Activated CD4-positive, alpha-beta T cell treated with anti-CD3 and anti-CD28 coated beads for 48 hours (primary cell): ENCODE measurements at regions not wholly inside any gene's neighbourhood (a gene's known extent, or its start where the extent isn't known, plus 50 kb on each side); places are given as distances from the start of the nearest gene placed in this dataset.
"Not testable (repeated sequence)": the region's sequence is repeated elsewhere in the genome, so short reads cannot be mapped to it uniquely, and the experiment has no call there.

Experiments
- DNase-seq: peaks from one replicate; pipeline ENCODE4 v3.0.0-alpha.2; 2020

- no peak for DNase-seq
These were observed 558.5 kb downstream of the RFC3 start for GRCh38 chr13:34376483-34376882.

GRCh38 chr13:34381228-34381627 lies 560.8 kb upstream of the NBEA start:
- no peak for DNase-seq

GRCh38 chr13:34383728-34384127 lies 558.3 kb upstream of the NBEA start:
- no peak for DNase-seq

- not testable (repeated sequence) for DNase-seq
These were observed 555.8 kb upstream of the NBEA start for GRCh38 chr13:34386229-34386628.

GRCh38 chr13:34391076-34391475 lies 551.0 kb upstream of the NBEA start:
- no peak for DNase-seq

- DNase-seq, result no peak
These were observed 540.4 kb upstream of the NBEA start for GRCh38 chr13:34401696-34402095.

GRCh38 chr13:34405410-34406181 lies 536.5 kb upstream of the NBEA start:
- no peak for DNase-seq

GRCh38 chr13:34408640-34409039 lies 533.4 kb upstream of the NBEA start:
- no peak for DNase-seq

- DNase-seq, result no peak
These were observed 532.4 kb upstream of the NBEA start for GRCh38 chr13:34409496-34410182.

GRCh38 chr13:34410678-34411077 lies 531.4 kb upstream of the NBEA start:
- DNase-seq, result no peak

GRCh38 chr13:34411177-34411576 lies 530.9 kb upstream of the NBEA start:
- DNase-seq, result no peak

GRCh38 chr13:34411894-34412293 lies 530.2 kb upstream of the NBEA start:
- no peak for DNase-seq

- no peak for DNase-seq
These were observed 529.8 kb upstream of the NBEA start for GRCh38 chr13:34412295-34412694.

- no peak for DNase-seq
These were observed 529.2 kb upstream of the NBEA start for GRCh38 chr13:34412817-34413375.

GRCh38 chr13:34413538-34414210 lies 528.4 kb upstream of the NBEA start:
- DNase-seq, result no peak

GRCh38 chr13:34414616-34415015 lies 527.5 kb upstream of the NBEA start:
- DNase-seq, result no peak

GRCh38 chr13:34416971-34417380 lies 525.1 kb upstream of the NBEA start:
- no peak for DNase-seq

- no peak for DNase-seq
These were observed 524.2 kb upstream of the NBEA start for GRCh38 chr13:34417896-34418295.

GRCh38 chr13:34419025-34419424 lies 523.0 kb upstream of the NBEA start:
- no peak for DNase-seq

- no peak for DNase-seq
These were observed 522.3 kb upstream of the NBEA start for GRCh38 chr13:34419755-34420154.

- no peak for DNase-seq
These were observed 521.2 kb upstream of the NBEA start for GRCh38 chr13:34420702-34421346.

GRCh38 chr13:34421347-34421719 lies 520.7 kb upstream of the NBEA start:
- no peak for DNase-seq

GRCh38 chr13:34421858-34422475 lies 520.1 kb upstream of the NBEA start:
- no peak for DNase-seq
